ENCODE measurements at regions not wholly inside any gene's neighbourhood (a gene's known extent, or its start where the extent isn't known, plus 50 kb on each side); places are given as distances from the start of the nearest gene placed in this dataset.

DNA sequence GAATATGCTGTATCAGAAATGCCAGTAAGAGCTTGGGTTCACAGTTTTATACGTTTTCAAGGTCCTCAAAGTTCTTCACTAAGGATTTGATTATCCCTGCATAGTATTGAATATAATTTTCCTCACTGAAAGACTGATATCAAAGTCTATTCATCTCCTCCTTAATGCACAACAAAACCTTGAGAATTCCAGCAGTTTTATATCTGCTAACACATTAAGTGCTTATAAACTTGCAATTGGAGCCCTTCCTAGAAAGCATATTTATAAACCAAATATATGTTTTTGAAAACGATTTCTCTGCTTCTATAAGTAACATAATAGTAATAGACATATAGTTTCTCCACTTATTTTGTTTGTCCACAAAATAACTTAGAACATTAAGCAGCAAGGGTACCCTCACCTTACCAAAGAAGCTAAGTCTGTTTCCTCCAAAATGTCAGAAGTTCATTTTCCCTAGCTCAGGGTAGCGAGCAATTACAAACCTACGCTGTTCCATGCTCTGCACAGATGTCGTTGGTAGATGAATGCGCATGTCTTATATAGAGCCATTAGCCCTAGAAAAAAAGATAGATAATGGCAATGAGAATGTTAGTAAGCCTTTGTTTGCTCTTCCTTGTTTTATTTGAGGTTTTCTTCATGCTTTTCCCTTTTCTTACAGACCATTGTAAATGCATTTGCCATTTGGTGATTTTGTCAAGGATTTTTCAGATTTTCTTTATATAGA lies 213.2 kb downstream of the RBM43 start:
- TF ChIP-seq, protein P1, sequence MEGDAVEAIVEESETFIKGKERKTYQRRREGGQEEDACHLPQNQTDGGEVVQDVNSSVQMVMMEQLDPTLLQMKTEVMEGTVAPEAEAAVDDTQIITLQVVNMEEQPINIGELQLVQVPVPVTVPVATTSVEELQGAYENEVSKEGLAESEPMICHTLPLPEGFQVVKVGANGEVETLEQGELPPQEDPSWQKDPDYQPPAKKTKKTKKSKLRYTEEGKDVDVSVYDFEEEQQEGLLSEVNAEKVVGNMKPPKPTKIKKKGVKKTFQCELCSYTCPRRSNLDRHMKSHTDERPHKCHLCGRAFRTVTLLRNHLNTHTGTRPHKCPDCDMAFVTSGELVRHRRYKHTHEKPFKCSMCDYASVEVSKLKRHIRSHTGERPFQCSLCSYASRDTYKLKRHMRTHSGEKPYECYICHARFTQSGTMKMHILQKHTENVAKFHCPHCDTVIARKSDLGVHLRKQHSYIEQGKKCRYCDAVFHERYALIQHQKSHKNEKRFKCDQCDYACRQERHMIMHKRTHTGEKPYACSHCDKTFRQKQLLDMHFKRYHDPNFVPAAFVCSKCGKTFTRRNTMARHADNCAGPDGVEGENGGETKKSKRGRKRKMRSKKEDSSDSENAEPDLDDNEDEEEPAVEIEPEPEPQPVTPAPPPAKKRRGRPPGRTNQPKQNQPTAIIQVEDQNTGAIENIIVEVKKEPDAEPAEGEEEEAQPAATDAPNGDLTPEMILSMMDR (IDR thresholded peaks at IDR 0.05; ENCODE audit: extremely low read depth, missing control alignments): no peak
- DNase-seq (ENCODE audit: low spot score): no peak

DNA sequence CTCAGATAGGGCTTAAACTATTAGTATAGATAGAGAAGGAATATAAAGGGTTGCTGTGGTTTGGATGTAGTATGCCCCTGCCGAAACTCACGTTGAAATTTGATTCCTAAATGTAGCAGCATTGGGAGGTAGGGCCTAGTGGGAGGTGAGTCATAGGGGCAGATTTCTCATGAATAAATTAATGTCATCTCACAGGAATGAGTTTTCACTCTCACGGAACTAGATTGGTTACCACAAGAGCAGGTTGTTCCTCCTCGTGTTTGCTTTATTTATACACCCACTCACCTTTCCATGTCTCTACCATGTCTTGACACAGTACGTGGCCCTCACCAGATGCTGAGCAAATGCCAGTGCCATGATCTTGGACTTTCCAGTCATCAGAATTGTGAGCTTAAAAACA lies 218.2 kb downstream of the RBM43 start:
- TF ChIP-seq, protein P1 (IDR thresholded peaks at IDR 0.05; ENCODE audit: extremely low read depth, missing control alignments): no peak
- no peak for DNase-seq (ENCODE audit: low spot score)

DNA sequence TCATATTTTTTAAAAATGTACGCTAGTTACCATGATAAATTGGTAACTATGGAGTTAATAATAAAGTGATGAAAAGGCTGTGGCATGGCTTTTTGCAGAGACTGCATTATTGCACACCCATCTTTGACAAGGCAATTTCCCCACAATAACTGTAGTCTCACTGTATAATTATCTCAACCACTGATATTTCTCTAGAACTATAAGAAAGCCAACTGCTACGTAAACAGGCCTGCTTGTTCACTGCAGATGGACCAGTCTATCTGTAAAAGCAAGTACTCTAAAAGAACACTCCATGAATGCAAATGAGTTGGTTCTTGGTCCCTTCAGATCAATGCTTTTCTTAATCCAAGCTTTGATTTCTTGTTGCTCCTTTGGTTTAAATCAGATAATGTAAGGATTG lies 218.7 kb downstream of the RBM43 start:
- TF ChIP-seq, protein P1 (IDR thresholded peaks at IDR 0.05; ENCODE audit: extremely low read depth, missing control alignments): no peak
- no peak for DNase-seq (ENCODE audit: low spot score)

DNA sequence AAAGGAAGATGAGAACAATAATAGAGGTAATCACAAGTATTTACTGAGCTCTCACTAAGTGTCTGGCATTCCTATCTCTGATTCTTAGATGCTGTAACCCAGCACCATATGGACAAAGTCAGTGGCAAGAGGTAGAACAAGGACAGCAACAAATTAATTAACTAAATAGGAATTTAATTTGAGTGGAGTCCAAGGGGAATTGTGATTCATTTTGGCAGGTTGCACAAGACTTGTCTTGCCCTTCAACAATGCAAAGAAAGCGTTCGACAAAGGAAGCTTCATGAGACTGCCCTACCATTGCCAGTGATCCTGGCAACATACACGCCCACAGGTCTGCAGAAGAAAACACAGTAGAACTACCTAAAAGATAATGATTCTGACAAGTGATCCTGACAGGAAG lies 221.6 kb downstream of the RBM43 start:
- DNase-seq (ENCODE audit: low spot score): no peak
- TF ChIP-seq, protein P1 (IDR thresholded peaks at IDR 0.05; ENCODE audit: extremely low read depth, missing control alignments): no peak

DNA sequence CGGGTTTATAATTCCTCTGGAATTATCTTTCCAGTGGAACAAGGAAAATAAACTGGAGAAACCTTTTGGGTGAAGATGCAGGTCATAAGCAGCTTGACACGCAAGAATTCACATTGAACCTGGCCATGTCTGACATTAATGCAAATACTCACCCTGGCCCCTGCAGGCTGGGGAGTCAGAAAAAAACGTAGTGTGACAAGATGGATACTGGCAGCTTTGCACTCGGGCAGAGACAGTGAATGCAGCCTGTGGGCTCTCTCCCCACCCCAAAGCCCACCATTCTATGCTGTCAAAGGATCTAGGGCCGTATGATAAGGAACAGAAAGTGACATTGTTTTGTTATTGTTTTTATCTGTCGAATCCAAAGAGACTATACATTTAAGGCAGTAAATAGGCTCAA lies 223.1 kb downstream of the RBM43 start:
- DNase-seq (ENCODE audit: low spot score): no peak
- TF ChIP-seq, protein P1 (IDR thresholded peaks at IDR 0.05; ENCODE audit: extremely low read depth, missing control alignments): no peak

DNA sequence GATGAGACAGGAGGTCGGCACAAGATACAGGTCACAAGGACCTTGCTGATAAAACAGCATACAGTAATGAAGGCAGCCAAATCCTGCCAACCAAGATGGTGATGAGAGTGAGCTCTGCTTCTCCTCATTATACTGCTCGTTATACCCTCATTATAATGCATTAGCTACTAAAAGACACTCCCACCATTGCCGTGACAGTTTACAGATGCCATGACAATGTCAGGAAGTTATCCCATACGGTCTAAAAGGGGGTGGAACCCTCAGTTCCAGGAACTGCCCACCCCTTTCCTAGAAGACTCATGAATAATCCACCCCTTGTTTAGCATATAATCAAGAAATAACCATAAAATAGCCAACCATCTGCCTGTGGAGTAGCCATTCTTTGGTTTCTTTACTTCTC lies 224.2 kb downstream of the RBM43 start:
- TF ChIP-seq, protein P1 (IDR thresholded peaks at IDR 0.05; ENCODE audit: extremely low read depth, missing control alignments): no peak
- DNase-seq (ENCODE audit: low spot score): no peak

DNA sequence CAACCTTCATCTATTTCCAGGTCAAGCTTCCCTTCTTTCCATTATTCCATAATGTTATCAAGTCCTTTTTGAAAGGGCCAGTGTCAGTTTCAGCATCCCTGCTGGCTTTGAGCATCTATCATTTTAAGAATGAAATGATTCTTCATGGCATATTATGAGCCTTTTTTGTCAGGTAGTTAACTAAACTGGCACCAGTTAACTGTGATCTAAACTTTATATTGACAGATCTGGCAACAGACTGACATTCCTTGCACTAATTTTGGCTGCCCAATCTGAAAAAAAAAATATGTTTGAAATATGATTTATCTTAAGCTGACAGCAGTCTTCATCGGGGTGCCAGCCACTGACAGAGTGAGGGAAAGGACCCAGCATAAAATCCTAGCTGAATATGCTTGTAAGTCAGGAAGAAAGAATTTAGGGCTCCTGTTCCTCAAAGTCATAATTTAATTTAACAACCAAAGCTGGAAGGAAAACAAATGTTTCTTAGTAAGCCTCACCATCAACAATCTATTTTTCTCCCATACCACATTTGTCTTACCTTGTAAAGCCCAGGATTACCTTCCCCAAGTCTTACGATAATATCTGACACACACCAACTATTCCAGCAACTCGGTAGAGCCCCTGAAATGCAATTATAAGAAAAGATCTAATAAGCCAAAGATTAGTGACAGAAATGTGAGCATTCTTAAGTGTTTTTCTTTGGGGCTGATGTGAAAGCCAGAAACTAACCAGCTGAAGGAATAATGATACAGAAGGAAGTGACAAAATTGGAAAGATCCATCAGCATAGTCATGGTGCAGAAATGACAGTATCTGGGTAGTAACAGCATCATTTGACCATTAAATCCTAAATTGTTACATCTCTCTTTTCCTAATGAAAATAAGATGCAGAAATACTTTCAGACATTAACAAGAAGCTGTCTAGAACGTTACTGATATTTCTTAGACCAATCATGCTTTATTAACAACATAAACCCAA lies 228.1 kb downstream of the RBM43 start:
- DNase-seq (ENCODE audit: low spot score): no peak
- TF ChIP-seq, protein P1 (IDR thresholded peaks at IDR 0.05; ENCODE audit: extremely low read depth, missing control alignments): no peak
